Nucleus accumbens (tissue), 56 donors: ENCODE measurements at regions not wholly inside any gene's neighbourhood (a gene's known extent, or its start where the extent isn't known, plus 50 kb on each side); places are given as distances from the start of the nearest gene placed in this dataset.

Experiments used
- DNase-seq, 56 donors: peaks; one replicate each; lab custom pipeline; 2025; lab: John Stamatoyannopoulos, UW

DNA sequence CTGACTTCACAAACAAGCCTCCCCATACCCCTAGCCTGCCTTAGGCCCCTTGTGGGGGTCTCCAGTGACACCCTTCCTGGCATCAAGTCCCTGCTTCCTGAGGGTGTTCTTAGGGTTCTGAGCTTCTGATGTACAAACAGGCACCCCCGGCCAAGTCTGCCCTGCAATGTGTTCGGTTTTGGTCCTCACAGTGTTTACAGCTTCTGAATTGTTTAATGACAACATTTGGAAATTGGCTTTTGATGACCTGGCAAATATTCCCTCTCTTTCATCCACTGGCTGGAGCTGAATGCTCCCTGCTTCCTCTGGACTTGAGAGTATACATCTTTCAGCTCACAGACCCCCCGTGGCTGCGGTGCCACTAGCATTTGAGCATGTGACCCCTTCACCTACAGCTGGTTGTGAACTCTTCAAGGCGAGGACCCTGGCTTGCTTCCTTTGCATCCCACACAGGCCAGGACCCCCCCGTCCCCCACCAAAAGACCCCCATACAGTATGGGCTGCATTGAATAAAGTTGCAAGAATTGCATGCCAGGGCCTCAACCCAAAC, 180.8 kb downstream of the KATNIP start:
- DNase-seq, result no peak

DNA sequence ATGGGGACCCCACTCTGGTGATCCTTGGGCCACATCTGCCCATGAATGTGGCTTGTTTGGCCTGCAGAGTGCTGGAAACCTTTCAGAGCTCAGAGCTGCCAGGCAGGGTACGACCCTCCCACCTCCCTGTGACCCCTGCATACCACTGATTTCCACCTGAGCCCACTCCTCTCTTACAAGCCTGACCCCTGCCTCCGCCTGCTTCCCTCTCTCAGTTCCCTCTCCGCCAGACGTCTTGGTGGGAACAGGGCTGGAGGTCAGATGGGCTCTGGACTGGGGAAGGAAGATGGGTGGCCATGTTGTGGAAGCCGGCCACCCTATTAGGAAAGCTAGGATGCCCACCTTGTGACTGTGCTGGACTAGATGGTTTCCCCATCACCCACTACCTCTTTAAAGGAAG, 185.1 kb downstream of the KATNIP start:
- no peak for DNase-seq

DNA sequence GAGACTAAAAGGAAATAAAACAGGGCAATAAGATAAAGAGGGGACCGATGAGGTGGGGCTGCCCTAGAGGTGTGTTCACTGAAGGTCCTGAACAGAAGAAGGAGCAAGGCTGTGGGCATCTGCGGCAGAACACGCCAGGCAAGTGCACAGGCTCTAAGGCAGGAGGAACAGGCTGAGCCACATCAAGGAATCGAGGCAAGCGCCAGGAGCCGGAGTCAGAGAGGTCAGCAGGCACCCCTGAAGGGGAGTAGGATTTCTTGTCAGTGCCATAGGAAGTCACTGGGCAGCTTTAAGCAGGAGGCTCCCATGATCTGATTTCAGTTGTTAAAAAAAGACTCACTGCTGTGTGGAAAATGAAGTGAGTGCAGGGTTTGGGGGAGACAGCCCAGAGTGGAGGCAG, 186.5 kb downstream of the KATNIP start:
- no peak for DNase-seq

DNA sequence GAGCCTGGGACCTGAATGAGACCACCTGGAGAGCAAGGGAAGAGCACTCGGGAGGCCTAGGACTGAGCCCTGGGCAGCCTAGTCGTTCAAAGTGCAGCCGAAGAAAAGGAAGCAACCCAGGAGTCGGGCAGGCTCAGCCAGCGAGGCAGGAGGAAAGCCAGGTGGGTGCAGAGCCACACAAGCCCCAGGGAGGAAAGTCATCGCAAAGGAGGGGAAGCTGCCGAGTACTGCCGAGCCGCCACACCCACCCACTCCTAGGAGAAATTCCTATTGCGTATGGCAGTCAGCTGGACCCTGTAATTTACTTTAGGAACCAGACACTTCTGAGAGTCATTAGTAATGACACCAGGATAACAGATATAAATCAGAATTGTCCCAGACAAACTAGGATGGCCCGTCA, 187.6 kb downstream of the KATNIP start:
- no peak for DNase-seq
